RWPE2 (cell line): ENCODE measurements at regions not wholly inside any gene's neighbourhood (a gene's known extent, or its start where the extent isn't known, plus 50 kb on each side); places are given as distances from the start of the nearest gene placed in this dataset.

Experiments
- ATAC-seq: fragments of 200-7000 bp; cut with Tn5 transposase; 3 replicates; pipeline ENCODE4 v1.9.1; 2021; ENCODE audit warnings: low read depth
- DNase-seq: peaks from one replicate; pipeline ENCODE4 v3.0.0-alpha.2; 2020; ENCODE audit warnings: low spot score
- H3K27ac ChIP-seq: fragments of 450-650 bp; 2 replicates; pipeline ENCODE4 v1.5.1; 2017; ENCODE audit warnings: mild to moderate bottlenecking; ENCODE audit not compliant: poor library complexity, severe bottlenecking
- H3K27me3 ChIP-seq: fragments of 250-450 bp; sonication (Bioruptor Pico); 2 replicates; pipeline ENCODE4 v1.5.1; 2021; ENCODE audit warnings: mild to moderate bottlenecking, moderate library complexity; ENCODE audit not compliant: insufficient read depth, poor library complexity, severe bottlenecking
- H3K36me3 ChIP-seq: fragments of 250-450 bp; sonication (Bioruptor Pico); 2 replicates; pipeline ENCODE4 v1.5.1; 2020; ENCODE audit warnings: low read depth, mild to moderate bottlenecking, moderate library complexity
- H3K4me1 ChIP-seq: fragments of 250-450 bp; sonication (Bioruptor Pico); 2 replicates; pipeline ENCODE4 v1.5.1; 2021; ENCODE audit warnings: mild to moderate bottlenecking, moderate library complexity; ENCODE audit not compliant: insufficient read depth, poor library complexity, severe bottlenecking
- H3K4me3 ChIP-seq: fragments of 250-450 bp; sonication (Bioruptor Pico); 2 replicates; pipeline ENCODE4 v1.5.1; 2021; ENCODE audit warnings: mild to moderate bottlenecking, moderate library complexity; ENCODE audit not compliant: severe bottlenecking
- H3K9me3 ChIP-seq: fragments of 250-450 bp; sonication (Bioruptor Pico); 2 replicates; pipeline ENCODE4 v1.5.1; 2021; ENCODE audit warnings: mild to moderate bottlenecking, moderate library complexity; ENCODE audit not compliant: severe bottlenecking
- TF ChIP-seq, protein P1 (sequence below): fragments of 450-650 bp; IDR thresholded peaks from one replicate; pipeline ENCODE4 v1.5.1; 2017; ENCODE audit warnings: mild to moderate bottlenecking, moderate library complexity; ENCODE audit not compliant: poor library complexity, severe bottlenecking

DNA sequence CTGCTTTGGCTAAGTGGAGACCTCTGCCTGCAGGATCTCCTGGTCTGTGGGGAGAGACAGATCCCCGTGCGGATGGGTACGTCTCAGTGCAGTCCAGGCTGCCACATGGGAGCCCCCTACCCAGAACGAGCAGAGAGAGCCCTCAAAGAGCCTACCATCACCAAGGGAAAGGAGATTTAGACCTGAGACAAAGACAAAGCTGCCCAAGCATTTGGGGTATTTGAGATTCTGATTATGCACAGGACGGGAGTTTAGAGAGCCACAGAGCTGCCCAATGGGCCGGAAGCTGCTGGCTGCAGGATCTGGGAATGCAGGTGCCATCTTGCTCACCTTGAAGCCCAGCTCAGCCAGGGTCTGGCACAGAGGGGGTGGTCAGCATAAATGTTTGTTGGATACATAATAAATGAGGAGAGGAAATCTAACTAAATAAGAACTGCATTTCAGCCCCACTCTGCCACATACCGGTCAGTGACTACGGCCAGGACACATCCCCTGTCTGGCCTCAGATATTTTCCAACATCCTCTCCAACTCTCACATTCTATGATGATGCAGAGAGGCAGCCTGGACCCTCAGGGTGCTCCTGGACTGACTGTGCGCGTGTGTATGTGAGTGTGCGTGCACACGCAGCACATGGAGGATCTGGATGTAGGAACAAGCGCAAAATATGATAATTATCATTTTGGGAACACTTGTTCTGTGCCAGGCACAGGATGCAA lies 157.8 kb downstream of the FGF18 start:
- DNase-seq = no peak
- H3K27ac ChIP-seq = no peak overlapping the region
- TF ChIP-seq, protein P1, sequence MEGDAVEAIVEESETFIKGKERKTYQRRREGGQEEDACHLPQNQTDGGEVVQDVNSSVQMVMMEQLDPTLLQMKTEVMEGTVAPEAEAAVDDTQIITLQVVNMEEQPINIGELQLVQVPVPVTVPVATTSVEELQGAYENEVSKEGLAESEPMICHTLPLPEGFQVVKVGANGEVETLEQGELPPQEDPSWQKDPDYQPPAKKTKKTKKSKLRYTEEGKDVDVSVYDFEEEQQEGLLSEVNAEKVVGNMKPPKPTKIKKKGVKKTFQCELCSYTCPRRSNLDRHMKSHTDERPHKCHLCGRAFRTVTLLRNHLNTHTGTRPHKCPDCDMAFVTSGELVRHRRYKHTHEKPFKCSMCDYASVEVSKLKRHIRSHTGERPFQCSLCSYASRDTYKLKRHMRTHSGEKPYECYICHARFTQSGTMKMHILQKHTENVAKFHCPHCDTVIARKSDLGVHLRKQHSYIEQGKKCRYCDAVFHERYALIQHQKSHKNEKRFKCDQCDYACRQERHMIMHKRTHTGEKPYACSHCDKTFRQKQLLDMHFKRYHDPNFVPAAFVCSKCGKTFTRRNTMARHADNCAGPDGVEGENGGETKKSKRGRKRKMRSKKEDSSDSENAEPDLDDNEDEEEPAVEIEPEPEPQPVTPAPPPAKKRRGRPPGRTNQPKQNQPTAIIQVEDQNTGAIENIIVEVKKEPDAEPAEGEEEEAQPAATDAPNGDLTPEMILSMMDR = no peak

DNA sequence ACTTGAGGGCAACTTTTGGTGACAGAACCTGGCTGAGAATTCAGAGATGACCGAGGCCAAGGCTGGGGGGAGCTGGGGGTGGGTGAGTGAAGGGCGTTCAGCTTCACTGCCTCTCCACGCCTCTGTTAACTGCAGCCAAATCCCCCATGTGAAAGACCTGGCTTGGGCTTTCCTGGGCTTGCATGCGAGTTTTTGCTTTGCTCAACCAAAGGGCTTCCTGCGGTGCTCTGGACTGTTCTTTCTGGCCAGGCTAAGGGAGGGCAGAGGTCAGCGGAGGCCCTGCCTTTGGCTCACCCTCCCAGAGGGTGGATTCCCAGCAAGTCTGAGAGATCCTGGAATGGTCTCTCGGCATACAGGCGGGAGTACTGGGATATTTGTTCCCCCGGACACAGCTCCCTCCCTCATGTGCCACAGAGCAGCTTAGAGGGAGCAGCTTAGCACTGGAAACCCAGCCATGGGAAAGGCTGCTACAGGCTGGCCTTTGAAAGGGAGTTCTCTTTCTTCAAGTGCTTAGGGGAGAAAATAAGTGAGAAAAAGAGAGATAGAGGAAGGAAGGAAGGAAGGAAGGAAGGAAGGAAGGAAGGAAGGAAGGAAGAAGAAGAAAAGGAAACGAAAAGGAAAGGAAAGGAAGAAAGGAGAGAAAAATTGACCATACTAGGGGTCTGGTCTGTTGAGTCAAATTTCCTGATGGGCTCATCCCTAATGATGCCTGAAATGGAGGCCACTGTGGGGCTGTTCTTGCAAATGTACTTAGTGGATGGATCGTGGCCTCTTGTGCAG lies 158.8 kb downstream of the FGF18 start:
- no peak for ATAC-seq
- Histone ChIP-seq H3K27ac (no peak overlapping the region), H3K4me3 (no peak overlapping the region), H3K27me3 (no peaks in the 10 kb centered on the region), H3K9me3 (no peaks in the 10 kb centered on the region), H3K36me3 (no peaks in the 10 kb centered on the region), H3K4me1 (no peaks in the 10 kb centered on the region)
- TF ChIP-seq, protein P1 = no peak
- no peak for DNase-seq

More for the DNA sequence above, 157.8 kb downstream of the FGF18 start:
- ATAC-seq = no peak
- H3K4me3 ChIP-seq = no peak overlapping the region
- no peaks in the 10 kb centered on the region for H3K9me3 ChIP-seq
- H3K4me1 ChIP-seq = no peaks in the 10 kb centered on the region
- no peaks in the 10 kb centered on the region for H3K27me3 ChIP-seq
- no peaks in the 10 kb centered on the region for H3K36me3 ChIP-seq

- Histone ChIP-seq H3K4me3 (no peak overlapping the region), H3K9me3 (no peaks in the 10 kb centered on the region), H3K27ac (no peak overlapping the region), H3K27me3 (no peaks in the 10 kb centered on the region), H3K36me3 (no peaks in the 10 kb centered on the region), H3K4me1 (no peaks in the 10 kb centered on the region)
- DNase-seq = no peak
- ATAC-seq = no peak
- TF ChIP-seq, protein P1 = no peak
Measured at GRCh38 chr5:171578829-171579491, 159.5 kb downstream of the FGF18 start.

GRCh38 chr5:171579976-171580411 lies 160.5 kb downstream of the FGF18 start:
- no peak for DNase-seq
- H3K27me3 ChIP-seq = no peaks in the 10 kb centered on the region
- TF ChIP-seq, protein P1 = no peak

More at GRCh38 chr5:171579976-171580411, 160.5 kb downstream of the FGF18 start:
- Histone ChIP-seq H3K4me1 (no peaks in the 10 kb centered on the region), H3K27ac (no peak overlapping the region), H3K9me3 (no peaks in the 10 kb centered on the region), H3K36me3 (no peaks in the 10 kb centered on the region), H3K4me3 (no peak overlapping the region)
- ATAC-seq = no peak
